HG03064 (cell line): ENCODE measurements at regions not wholly inside any gene's neighbourhood (a gene's known extent, or its start where the extent isn't known, plus 50 kb on each side); places are given as distances from the start of the nearest gene placed in this dataset.

Source experiments
- ATAC-seq: cut with Tn5 transposase; IDR thresholded peaks from one replicate; pipeline ENCODE4 v1.9.1; 2021; ENCODE audit warnings: low read depth; ENCODE audit not compliant: unreplicated experiment

DNA sequence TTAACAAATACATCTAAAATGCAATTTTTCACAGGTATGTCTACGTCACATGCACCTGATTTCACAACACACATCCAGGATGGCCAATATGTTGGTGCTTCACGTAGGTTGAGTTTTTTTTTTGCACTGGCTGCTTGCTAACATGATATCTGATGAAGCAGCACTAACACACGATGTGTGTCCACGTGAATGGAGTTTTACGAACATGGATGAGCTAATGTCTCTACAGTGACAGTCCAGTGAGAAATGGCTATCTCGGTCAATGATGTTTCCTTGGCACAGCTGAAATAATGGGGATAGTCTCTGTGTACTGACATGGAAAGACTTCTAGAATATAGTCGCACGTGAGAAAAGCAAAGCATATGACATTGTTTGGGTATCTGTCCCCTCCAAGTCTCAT lies 563.9 kb upstream of the ADARB2 start:
- no peak for ATAC-seq

- ATAC-seq: no peak
These were observed 562.9 kb upstream of the ADARB2 start for GRCh38 chr10:2300231-2300630.

DNA sequence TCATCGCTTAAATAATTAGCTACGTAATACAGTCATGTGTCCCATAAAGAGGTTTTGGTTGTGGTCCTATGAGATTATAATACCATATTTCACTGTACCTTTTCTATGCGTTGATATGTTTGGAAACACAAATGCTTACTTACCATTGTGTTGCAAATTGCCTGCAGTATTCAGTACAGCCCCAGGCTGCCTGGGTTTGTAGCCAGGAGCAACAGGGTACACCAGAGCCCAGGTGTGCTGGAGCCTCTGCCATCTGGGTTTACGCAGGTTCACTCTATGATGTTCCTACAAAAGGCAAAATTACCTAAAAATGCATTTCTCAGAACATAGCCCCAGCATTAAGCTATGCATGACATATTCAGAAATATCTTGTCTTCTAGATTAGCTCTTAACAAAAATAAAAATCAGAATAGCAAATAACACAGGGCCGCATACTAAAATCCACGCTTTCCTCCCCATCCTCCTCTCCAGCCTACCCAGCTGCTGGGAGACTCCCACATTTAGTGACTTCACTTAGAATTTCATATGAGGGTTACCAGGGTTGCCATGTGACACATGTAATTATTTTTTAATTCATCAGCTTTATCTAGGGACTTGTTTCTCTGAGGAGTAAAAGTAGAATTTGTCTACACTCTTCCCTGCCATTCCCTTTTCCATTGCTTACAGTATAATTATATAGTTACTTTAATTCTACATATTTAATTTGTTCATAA lies 559.0 kb upstream of the ADARB2 start:
- ATAC-seq: no peak

- ATAC-seq: no peak
These were observed 557.4 kb upstream of the ADARB2 start for GRCh38 chr10:2294739-2295138.

GRCh38 chr10:2284071-2284470 lies 546.7 kb upstream of the ADARB2 start:
- no peak for ATAC-seq

DNA sequence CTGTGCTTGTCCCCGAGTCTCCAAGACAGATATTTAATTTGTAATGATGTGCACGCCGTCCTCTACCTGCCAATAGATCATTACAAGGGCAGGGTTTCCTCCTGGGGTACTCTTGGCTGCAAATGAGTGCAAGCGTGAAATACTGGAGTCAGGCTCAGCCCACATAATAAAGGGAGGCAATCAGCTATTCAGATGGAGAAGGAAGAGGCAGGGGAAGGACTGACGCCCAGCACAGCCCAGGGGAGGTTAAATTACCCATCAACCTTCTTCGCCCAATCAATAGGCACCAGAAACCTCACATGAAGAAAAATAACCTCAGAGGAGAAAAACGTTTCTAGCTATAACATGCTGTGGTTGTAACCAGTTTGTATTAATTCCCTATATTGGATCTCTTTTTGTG lies 544.9 kb upstream of the ADARB2 start:
- ATAC-seq: no peak

- no peak for ATAC-seq
These were observed 543.5 kb upstream of the ADARB2 start for GRCh38 chr10:2280713-2281300.

GRCh38 chr10:2279711-2280110 lies 542.4 kb upstream of the ADARB2 start:
- no peak for ATAC-seq

- ATAC-seq: no peak
These were observed 541.0 kb upstream of the ADARB2 start for GRCh38 chr10:2278363-2278762.

GRCh38 chr10:2263561-2263960 lies 526.2 kb upstream of the ADARB2 start:
- ATAC-seq: no peak

DNA sequence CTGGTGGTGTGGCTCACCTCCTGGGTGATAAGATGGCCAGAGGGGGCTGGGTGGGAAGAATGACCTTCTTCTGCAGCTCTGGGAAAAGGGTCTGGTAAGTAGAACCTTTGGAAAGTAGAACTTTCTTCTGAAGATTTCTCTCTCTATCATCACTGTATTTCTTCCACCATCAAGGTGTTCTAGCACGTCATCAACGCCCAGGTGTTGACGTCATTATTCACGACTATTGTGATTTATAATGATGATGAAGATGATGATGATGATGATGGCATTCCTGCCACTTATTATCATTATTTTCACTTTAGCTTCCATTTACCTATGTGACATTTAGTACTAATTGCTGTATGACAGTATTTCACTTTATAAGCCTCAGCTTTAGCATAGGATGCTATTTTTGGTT lies 525.6 kb upstream of the ADARB2 start:
- no peak for ATAC-seq

DNA sequence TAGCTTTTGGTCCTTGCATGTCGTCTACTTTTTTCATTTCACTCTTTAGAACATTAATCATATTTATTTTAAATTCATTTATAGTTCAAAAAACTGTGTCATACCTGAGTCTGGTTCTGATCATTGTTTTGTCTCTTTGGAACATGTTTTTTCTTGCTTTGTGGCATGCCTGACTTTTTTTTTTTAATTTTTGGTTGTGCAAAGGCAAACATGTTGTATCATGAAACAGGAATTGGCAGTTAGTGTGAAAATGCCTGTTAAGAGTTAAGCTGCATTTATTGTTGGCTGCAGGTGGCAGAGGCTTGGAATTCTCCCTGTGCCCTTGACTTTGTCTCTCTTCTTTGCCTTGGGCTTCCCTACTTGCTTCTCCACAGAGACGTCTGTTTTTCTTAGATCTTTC lies 525.0 kb upstream of the ADARB2 start:
- ATAC-seq: no peak

DNA sequence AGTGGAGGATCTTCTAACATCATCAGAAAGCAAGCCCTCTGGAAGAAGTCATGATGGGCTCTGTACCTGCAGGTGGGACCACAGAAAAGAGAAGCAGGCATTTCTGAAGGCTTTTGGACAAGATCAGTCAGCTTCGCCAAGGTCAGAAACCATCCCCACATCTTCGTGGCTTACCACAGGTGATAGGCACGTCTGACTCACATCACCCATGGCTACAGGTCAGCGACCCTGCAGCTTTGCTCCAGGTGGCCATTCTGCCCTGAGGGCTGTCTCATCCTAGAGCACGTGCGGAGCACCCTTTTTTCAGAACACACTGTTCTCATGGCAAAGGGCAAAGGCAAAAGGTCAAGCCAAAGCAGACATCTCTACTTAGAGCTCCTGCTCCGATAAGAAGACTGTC lies 518.9 kb upstream of the ADARB2 start:
- no peak for ATAC-seq

- ATAC-seq: no peak
These were observed 514.8 kb upstream of the ADARB2 start for GRCh38 chr10:2252096-2252495.

GRCh38 chr10:2251631-2252030 lies 514.3 kb upstream of the ADARB2 start:
- ATAC-seq: no peak

GRCh38 chr10:2246747-2247146 lies 509.4 kb upstream of the ADARB2 start:
- no peak for ATAC-seq

DNA sequence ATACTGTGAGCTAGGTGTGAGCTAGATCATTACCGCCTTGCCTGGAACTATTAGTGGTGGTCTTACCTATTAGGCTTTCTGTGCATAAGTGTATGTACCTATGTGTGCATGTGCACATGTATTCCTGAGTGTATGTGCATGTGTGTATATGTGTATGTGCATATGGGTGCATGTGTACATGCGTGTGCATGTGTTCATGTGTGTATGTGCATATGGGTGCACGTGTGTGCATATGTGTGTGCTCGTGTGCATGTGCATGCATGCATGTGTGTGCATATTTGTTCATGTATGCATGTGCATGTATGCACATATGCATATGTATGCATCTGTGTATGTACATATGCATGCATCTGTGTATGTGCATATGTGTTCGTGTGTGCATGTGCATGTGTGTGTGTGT lies 508.3 kb upstream of the ADARB2 start:
- ATAC-seq: no peak

DNA sequence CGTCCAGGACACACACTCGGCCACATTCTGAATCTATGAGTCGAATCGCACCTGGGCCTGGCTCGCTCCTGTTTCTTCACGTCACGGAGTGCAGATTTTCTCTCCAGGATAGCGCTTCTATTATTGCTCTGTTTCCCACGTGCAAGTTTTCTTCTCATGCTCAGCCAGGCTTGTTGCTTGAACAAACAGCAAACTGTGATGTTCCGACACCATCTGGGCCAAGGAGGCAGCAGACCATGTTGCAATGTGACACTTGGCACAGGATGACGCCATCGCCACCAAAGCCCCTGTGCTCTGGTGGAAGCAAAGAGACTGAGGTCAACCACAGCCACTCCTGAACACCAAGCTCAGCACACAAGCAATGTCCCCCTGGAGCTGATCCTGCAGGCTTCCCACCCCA lies 507.1 kb upstream of the ADARB2 start:
- ATAC-seq: no peak

GRCh38 chr10:2236876-2237275 lies 499.6 kb upstream of the ADARB2 start:
- no peak for ATAC-seq

DNA sequence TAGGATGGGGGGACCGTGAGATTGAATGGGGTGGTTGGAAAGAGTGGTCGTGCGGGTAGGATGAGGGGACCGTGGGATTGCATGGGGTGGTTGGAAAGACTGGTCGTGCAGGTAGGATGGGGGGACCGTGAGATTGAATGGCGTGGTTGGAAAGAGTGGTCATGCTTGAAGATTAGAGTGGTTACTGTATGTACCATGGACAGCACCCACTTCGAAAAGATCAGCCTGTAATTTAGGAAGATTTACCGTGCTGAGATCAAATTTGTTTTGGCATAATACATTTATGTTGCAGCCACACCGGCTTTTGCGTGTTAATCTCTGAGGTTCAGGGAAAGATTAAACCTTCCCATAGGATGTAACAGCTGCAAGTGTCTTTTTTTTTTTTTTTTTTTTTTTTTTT lies 495.2 kb upstream of the ADARB2 start:
- ATAC-seq: no peak

- no peak for ATAC-seq
These were observed 493.2 kb upstream of the ADARB2 start for GRCh38 chr10:2230478-2230877.

GRCh38 chr10:2228320-2228901 lies 491.1 kb upstream of the ADARB2 start:
- no peak for ATAC-seq
